Esophagus mucosa (tissue), 1 donor: ENCODE measurements at regions not wholly inside any gene's neighbourhood (a gene's known extent, or its start where the extent isn't known, plus 50 kb on each side); places are given as distances from the start of the nearest gene placed in this dataset.
A peak's percentile ranks its signal among the peaks of the same experiment; 100 is the strongest.
"Not testable (repeated sequence)": the region's sequence is repeated elsewhere in the genome, so short reads cannot be mapped to it uniquely, and the experiment has no call there.

Experiments
- ATAC-seq: fragments of 200-7000 bp; cut with Tn5 transposase; one replicate; pipeline ENCODE4 v1.9.1; 2020
- donor health status: DM: yes; HTN: yes; CAD: no.

GRCh38 chr11:128022761-128023160 is 564.6 kb downstream of the ETS1 start:
- no peak for ATAC-seq

GRCh38 chr11:128022007-128022368 is 565.4 kb downstream of the ETS1 start:
- ATAC-seq, result no peak

GRCh38 chr11:128021349-128022006 is 565.9 kb downstream of the ETS1 start:
- ATAC-seq, result no peak

GRCh38 chr11:128018692-128019091 is 568.7 kb downstream of the ETS1 start:
- ATAC-seq, result no peak

GRCh38 chr11:128005562-128005961 is 581.8 kb downstream of the ETS1 start:
- ATAC-seq, result no peak

GRCh38 chr11:127998421-127998820 is 588.9 kb downstream of the ETS1 start:
- no peak for ATAC-seq

- no peak for ATAC-seq
Measured at GRCh38 chr11:127997594-127997993, 589.8 kb downstream of the ETS1 start.

- ATAC-seq, result no peak
Measured at GRCh38 chr11:127996825-127997224, 590.5 kb downstream of the ETS1 start.

- no peak for ATAC-seq
Measured at GRCh38 chr11:127995921-127996320, 591.4 kb downstream of the ETS1 start.

- no peak for ATAC-seq
Measured at GRCh38 chr11:127994736-127995135, 592.6 kb downstream of the ETS1 start.

- ATAC-seq, result no peak
Measured at GRCh38 chr11:127993788-127994187, 593.6 kb downstream of the ETS1 start.

GRCh38 chr11:127993281-127993680 is 594.1 kb downstream of the ETS1 start:
- ATAC-seq, result no peak

- ATAC-seq, result no peak
Measured at GRCh38 chr11:127986073-127986472, 601.3 kb downstream of the ETS1 start.

- ATAC-seq, result no peak
Measured at GRCh38 chr11:127972816-127973215, 614.5 kb downstream of the ETS1 start.

- ATAC-seq, result no peak
Measured at GRCh38 chr11:127971448-127971847, 615.9 kb downstream of the ETS1 start.

- no peak for ATAC-seq
Measured at GRCh38 chr11:127966821-127967220, 620.5 kb downstream of the ETS1 start.

- ATAC-seq, result no peak
Measured at GRCh38 chr11:127965939-127966668, 621.3 kb downstream of the ETS1 start.

GRCh38 chr11:127962416-127962815 is 624.9 kb downstream of the ETS1 start:
- ATAC-seq, result no peak

GRCh38 chr11:127950162-127950561 is 637.2 kb downstream of the ETS1 start:
- ATAC-seq, result no peak

- ATAC-seq, result no peak
Measured at GRCh38 chr11:127943763-127944162, 643.6 kb downstream of the ETS1 start.

- no peak for ATAC-seq
Measured at GRCh38 chr11:127943152-127943551, 644.2 kb downstream of the ETS1 start.

GRCh38 chr11:127941554-127941953 is 645.8 kb downstream of the ETS1 start:
- peak; percentile 38 for ATAC-seq

- no peak for ATAC-seq
Measured at GRCh38 chr11:127939000-127939399, 648.4 kb downstream of the ETS1 start.

- no peak for ATAC-seq
Measured at GRCh38 chr11:127935081-127935480, 652.3 kb downstream of the ETS1 start.

GRCh38 chr11:127933961-127934360 is 653.4 kb downstream of the ETS1 start:
- ATAC-seq, result not testable (repeated sequence)
